ENCODE measurements at regions not wholly inside any gene's neighbourhood (a gene's known extent, or its start where the extent isn't known, plus 50 kb on each side); places are given as distances from the start of the nearest gene placed in this dataset.

- no peak for TF ChIP-seq EZH2 (IDR thresholded peaks at IDR 0.05; ENCODE audit: borderline replicate concordance, low read length)
- no peak for TF ChIP-seq CTCF (IDR thresholded peaks at IDR 0.05; ENCODE audit: low read length)
Observed at GRCh38 chr2:2932189-2932588, 445.4 kb downstream of the EIPR1 start.
